Muscle of arm (tissue), 1 donor: ENCODE measurements at regions not wholly inside any gene's neighbourhood (a gene's known extent, or its start where the extent isn't known, plus 50 kb on each side); places are given as distances from the start of the nearest gene placed in this dataset.

Source experiments
- DNase-seq: peaks from one replicate; pipeline ENCODE4 v3.0.0-alpha.2; 2013

GRCh38 chr9:119500072-119500771 lies 131.0 kb upstream of the BRINP1 start:
- DNase-seq = no peak

DNA sequence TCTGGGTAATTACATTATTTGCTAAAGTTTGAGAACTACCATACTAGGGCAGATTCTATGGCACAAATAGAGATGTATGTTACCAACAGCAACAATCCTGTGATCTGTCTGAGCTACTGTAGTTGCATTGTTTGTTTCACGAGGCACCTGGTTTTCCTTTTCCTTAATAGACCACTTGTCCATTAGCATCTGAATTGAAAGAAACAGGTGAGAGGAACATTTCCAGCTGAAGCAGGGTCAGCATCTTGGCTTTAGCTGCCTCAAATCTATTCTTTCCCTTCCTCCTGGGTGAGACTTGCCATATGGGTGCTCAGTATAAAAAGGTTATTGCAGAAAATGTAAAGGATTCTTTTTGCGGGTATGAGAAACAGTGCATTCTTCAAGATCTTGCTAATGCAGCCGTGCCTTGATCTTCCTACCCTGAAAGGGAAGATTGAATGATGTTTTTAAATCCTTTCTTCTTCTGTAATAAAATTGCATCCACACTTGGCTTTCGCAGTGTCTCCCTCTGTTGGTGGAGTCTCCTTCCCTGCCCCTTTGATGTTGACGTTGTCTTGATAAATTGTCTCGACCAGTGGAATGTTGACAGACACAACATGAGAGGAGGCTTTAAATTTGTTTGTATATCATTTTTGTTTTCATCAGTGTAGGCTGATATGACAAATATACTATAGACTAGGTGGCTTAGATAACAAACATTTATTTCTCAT lies 118.0 kb upstream of the BRINP1 start:
- no peak for DNase-seq

DNA sequence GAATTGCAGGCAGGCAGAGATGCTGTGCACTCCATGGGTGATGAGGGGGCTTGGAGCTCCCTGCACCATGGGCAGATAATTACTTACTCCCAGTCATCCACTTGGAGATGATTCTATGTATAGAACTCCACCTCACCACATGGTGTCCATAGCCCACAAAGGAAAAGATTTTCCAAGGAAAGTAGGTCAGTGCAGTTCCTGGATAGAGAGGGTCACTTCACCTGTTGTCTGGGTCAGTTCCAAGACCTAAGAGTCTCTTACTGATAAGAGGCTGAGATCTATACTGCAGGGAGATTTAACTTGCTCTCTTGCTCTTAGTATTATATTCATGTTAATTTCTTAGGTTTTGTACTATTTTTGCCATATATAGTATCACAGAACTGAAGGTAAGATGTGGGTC lies 113.9 kb upstream of the BRINP1 start:
- no peak for DNase-seq

- no peak for DNase-seq
Measured at GRCh38 chr9:119477197-119477596, 108.0 kb upstream of the BRINP1 start.

- DNase-seq = no peak
Measured at GRCh38 chr9:119458068-119458467, 88.8 kb upstream of the BRINP1 start.

- DNase-seq = no peak
Measured at GRCh38 chr9:119453980-119454379, 84.7 kb upstream of the BRINP1 start.

- DNase-seq = no peak
Measured at GRCh38 chr9:119453490-119453911, 84.3 kb upstream of the BRINP1 start.

DNA sequence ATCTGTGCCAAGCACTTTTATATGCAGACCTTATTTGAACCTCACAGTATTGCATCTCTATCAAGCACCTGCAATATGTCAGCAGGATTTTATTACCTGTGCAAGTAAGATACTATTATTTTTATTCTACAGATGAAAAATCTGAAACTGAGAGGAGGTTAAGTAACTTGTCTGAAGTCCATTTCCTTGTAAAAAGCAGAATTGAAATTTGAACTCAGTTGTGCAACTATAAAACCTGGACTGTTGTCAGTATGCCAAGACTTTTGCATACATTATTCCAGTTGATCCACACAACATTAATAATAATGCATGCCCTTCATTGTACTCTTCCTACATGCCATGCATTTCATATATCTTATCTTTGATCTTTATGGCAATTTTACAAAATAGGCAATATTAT lies 82.2 kb upstream of the BRINP1 start:
- DNase-seq = no peak

- DNase-seq = no peak
Measured at GRCh38 chr9:119443179-119443578, 73.9 kb upstream of the BRINP1 start.

- DNase-seq = no peak
Measured at GRCh38 chr9:119441832-119442231, 72.6 kb upstream of the BRINP1 start.

- DNase-seq = no peak
Measured at GRCh38 chr9:119441338-119441737, 72.1 kb upstream of the BRINP1 start.

GRCh38 chr9:119436261-119436660 lies 67.0 kb upstream of the BRINP1 start:
- no peak for DNase-seq

GRCh38 chr9:119435076-119435475 lies 65.8 kb upstream of the BRINP1 start:
- DNase-seq = no peak

- DNase-seq = no peak
Measured at GRCh38 chr9:119432428-119432827, 63.2 kb upstream of the BRINP1 start.

DNA sequence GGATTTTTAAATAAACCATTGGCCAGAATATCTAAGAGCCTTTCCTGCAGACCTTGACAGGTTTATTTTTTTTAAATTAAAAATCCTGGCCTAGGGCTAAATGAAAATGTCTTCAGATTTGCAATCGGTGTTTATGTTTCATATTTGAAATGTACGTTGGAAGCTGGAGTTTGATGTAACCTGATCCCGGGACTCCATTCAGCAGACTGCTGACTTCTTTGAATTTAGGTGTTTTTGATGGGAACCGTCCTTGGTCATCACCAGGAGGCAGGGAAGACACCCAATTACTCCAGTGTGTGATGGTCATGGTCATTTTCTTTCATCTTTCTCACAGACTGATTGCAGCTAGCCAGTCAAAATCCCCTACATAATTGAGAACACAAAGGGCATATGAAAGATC lies 60.1 kb upstream of the BRINP1 start:
- DNase-seq = no peak

GRCh38 chr9:119420231-119420630 lies 51.0 kb upstream of the BRINP1 start:
- DNase-seq = no peak
